H9 (cell line): ENCODE measurements at regions not wholly inside any gene's neighbourhood (a gene's known extent, or its start where the extent isn't known, plus 50 kb on each side); places are given as distances from the start of the nearest gene placed in this dataset.
"Not testable (repeated sequence)": the region's sequence is repeated elsewhere in the genome, so short reads cannot be mapped to it uniquely, and the experiment has no call there.

Source experiments
- DNase-seq: peaks from one replicate; pipeline ENCODE4 v3.0.0-alpha.2; 2017
- H2AFZ ChIP-seq: one replicate; pipeline ENCODE4 v1.6.1; 2013; ENCODE audit warnings: mild to moderate bottlenecking, low read length, control low read depth, moderate library complexity
- H2AK5ac ChIP-seq: 2 replicates; pipeline ENCODE4 v1.6.1; 2013; ENCODE audit warnings: low read length, control low read depth, mixed read lengths; ENCODE audit not compliant: insufficient read length
- H2BK120ac ChIP-seq: one replicate; pipeline ENCODE4 v1.6.1; 2013; ENCODE audit warnings: low read depth, mild to moderate bottlenecking, low read length, control low read depth, inconsistent platforms; ENCODE audit not compliant: poor library complexity, severe bottlenecking
- H2BK12ac ChIP-seq: 2 replicates; pipeline ENCODE4 v1.6.1; 2013; ENCODE audit warnings: low read length, control low read depth, mixed read lengths, low read depth; ENCODE audit not compliant: insufficient read length
- H2BK15ac ChIP-seq: 2 replicates; pipeline ENCODE4 v1.6.1; 2013; ENCODE audit warnings: low read depth, low read length, control low read depth
- H2BK20ac ChIP-seq: one replicate; pipeline ENCODE4 v1.6.1; 2013; ENCODE audit warnings: low read depth, mild to moderate bottlenecking, low read length, control low read depth, inconsistent platforms; ENCODE audit not compliant: poor library complexity, severe bottlenecking
- H2BK5ac ChIP-seq: 2 replicates; pipeline ENCODE4 v1.6.1; 2013; ENCODE audit warnings: low read length, control low read depth, mixed read lengths; ENCODE audit not compliant: insufficient read length
- H3K14ac ChIP-seq: 2 replicates; pipeline ENCODE4 v1.6.1; 2013; ENCODE audit warnings: low read length, control low read depth; ENCODE audit not compliant: insufficient read depth
- H3K18ac ChIP-seq: 2 replicates; pipeline ENCODE4 v1.6.1; 2013; ENCODE audit warnings: low read depth, mild to moderate bottlenecking, mixed read lengths, low read length, control low read depth; ENCODE audit not compliant: insufficient read length
- H3K23ac ChIP-seq: 2 replicates; pipeline ENCODE4 v1.6.1; 2013; ENCODE audit warnings: low read length, control low read depth, mixed read lengths, low read depth; ENCODE audit not compliant: insufficient read length
- H3K23me2 ChIP-seq: 2 replicates; pipeline ENCODE4 v1.6.1; 2013; ENCODE audit warnings: low read depth, mild to moderate bottlenecking, mixed read lengths, low read length, control low read depth; ENCODE audit not compliant: insufficient read length, poor library complexity, severe bottlenecking
- H3K27ac ChIP-seq: 2 replicates; pipeline ENCODE4 v1.5.1; 2013; ENCODE audit warnings: low read length, control low read depth, mixed read lengths, low read depth; ENCODE audit not compliant: insufficient read length
- H3K27me3 ChIP-seq: 2 replicates; pipeline ENCODE4 v1.6.1; 2013; ENCODE audit warnings: low read length, control low read depth, inconsistent platforms; ENCODE audit not compliant: insufficient read depth
- H3K4ac ChIP-seq: 2 replicates; pipeline ENCODE4 v1.6.1; 2013; ENCODE audit warnings: low read depth, mild to moderate bottlenecking, control low read depth, inconsistent platforms, low read length, moderate library complexity
- H3K4me1 ChIP-seq: 2 replicates; pipeline ENCODE4 v1.6.1; 2013; ENCODE audit warnings: low read length, control low read depth, inconsistent platforms; ENCODE audit not compliant: insufficient read depth
- H3K4me2 ChIP-seq: 2 replicates; pipeline ENCODE4 v1.6.1; 2013; ENCODE audit warnings: low read length, control low read depth, mixed read lengths; ENCODE audit not compliant: insufficient read length, insufficient read depth
- H3K56ac ChIP-seq: 2 replicates; pipeline ENCODE4 v1.6.1; 2013; ENCODE audit warnings: low read depth, mild to moderate bottlenecking, mixed read lengths, low read length, control low read depth; ENCODE audit not compliant: insufficient read length
- H3K79me1 ChIP-seq: 2 replicates; pipeline ENCODE4 v1.6.1; 2013; ENCODE audit warnings: low read depth, mild to moderate bottlenecking, moderate library complexity, low read length, control low read depth, inconsistent platforms; ENCODE audit not compliant: insufficient read depth, poor library complexity, severe bottlenecking
- H3K79me2 ChIP-seq: 2 replicates; pipeline ENCODE4 v1.6.1; 2013; ENCODE audit warnings: low read length, control low read depth, inconsistent platforms; ENCODE audit not compliant: insufficient read depth
- H3K9ac ChIP-seq: 2 replicates; pipeline ENCODE4 v1.6.1; 2013; ENCODE audit warnings: low read length, control low read depth, mixed read lengths; ENCODE audit not compliant: insufficient read length; ENCODE audit errors: extremely low read depth
- H3K9me3 ChIP-seq: one replicate; pipeline ENCODE4 v1.6.1; 2013; ENCODE audit warnings: low read depth, low read length, inconsistent platforms; ENCODE audit not compliant: control insufficient read depth
- H3T11ph ChIP-seq: one replicate; pipeline ENCODE4 v1.6.1; 2013; ENCODE audit warnings: mild to moderate bottlenecking, low read length, control low read depth, inconsistent platforms
- H4K20me1 ChIP-seq: one replicate; pipeline ENCODE4 v1.6.1; 2013; ENCODE audit not compliant: control insufficient read depth, insufficient read length, insufficient read depth
- H4K5ac ChIP-seq: 2 replicates; pipeline ENCODE4 v1.6.1; 2013; ENCODE audit warnings: low read depth, mild to moderate bottlenecking, mixed read lengths, low read length, control low read depth; ENCODE audit not compliant: insufficient read length
- H4K8ac ChIP-seq: replicated peaks from 2 replicates; pipeline ENCODE4 v1.6.1; 2013; ENCODE audit warnings: low read length, control low read depth, mixed read lengths, low read depth; ENCODE audit not compliant: insufficient read length
- H4K91ac ChIP-seq: 2 replicates; pipeline ENCODE4 v1.6.1; 2013; ENCODE audit warnings: low read depth, mild to moderate bottlenecking, moderate library complexity, mixed read lengths, low read length, control low read depth; ENCODE audit not compliant: insufficient read length
- H3K27ac Mint-ChIP-seq, 3 experiments: 2 replicates in 2 of 3; 3 replicates in 1 of 3; pipeline ENCODE4 v1.8.0; 2020 to 2021; ENCODE audit warnings: mixed read lengths in 3 of 3, mild to moderate bottlenecking in 1 of 3, moderate library complexity in 1 of 3
- H3K27me3 Mint-ChIP-seq: 2 replicates; pipeline ENCODE4 v1.8.0; 2021; ENCODE audit warnings: low read depth, mild to moderate bottlenecking, moderate library complexity, mixed read lengths
- H3K36me3 Mint-ChIP-seq, 3 experiments: 2 replicates in 2 of 3; 3 replicates in 1 of 3; pipeline ENCODE4 v1.8.0; 2020 to 2021; ENCODE audit warnings: low read depth in 3 of 3, mixed read lengths in 3 of 3; ENCODE audit not compliant: insufficient read depth in 1 of 3
- H3K4me1 Mint-ChIP-seq, 2 experiments: 2 replicates each; pipeline ENCODE4 v1.8.0; 2020; ENCODE audit warnings: mixed read lengths in 2 of 2
- H3K4me3 Mint-ChIP-seq, 2 experiments: 2 replicates in 1 of 2; 3 replicates in 1 of 2; pipeline ENCODE4 v1.8.0; 2020 to 2021; ENCODE audit warnings: mild to moderate bottlenecking in 2 of 2, mixed read lengths in 2 of 2, moderate library complexity in 1 of 2
- H3K9me3 Mint-ChIP-seq, 2 experiments: 2 replicates in 1 of 2; 3 replicates in 1 of 2; pipeline ENCODE4 v1.8.0; 2020; ENCODE audit warnings: mild to moderate bottlenecking in 2 of 2, mixed read lengths in 2 of 2, moderate library complexity in 1 of 2
- CTCF ChIP-seq: fragments of 200-600 bp; sonication (generic); conservative IDR thresholded peaks from 3 replicates; pipeline ENCODE4 v1.8.0; 2021; ENCODE audit warnings: antibody characterized with exemption, mild to moderate bottlenecking
- WGBS: extraction: QIAGEN DNeasy Blood & Tissue Kit; methylation state at CpG from one replicate; pipeline ENCODE4 v1.1.7; 2013; ENCODE audit warnings: missing lambda C conversion rate, low lambda C conversion rate, mixed read lengths; ENCODE audit not compliant: insufficient read length; ENCODE audit errors: extremely low coverage; 5-methylcytosine and 5-hydroxymethylcytosine counted together

- Mint-ChIP-seq H3K4me1 (peaks cover 12 to 30% of the 10 kb centered on the region in 2 experiments), H3K27me3 (no peaks in the 10 kb centered on the region), H3K36me3 (no peaks in the 10 kb centered on the region; a peak in 3 of 7 replicates), H3K4me3 (no peak overlapping the region), H3K27ac (no peak overlapping the region), H3K9me3 (no peaks in the 10 kb centered on the region; a peak in 1 of 5 replicates)
- Histone ChIP-seq H2AK5ac (no peak overlapping the region), H3K56ac (no peak overlapping the region), H2BK12ac (no peak overlapping the region), H3K9ac (no peak overlapping the region), H4K20me1 (no peaks in the 10 kb centered on the region), H3K4me1 (peaks cover 3% of the 10 kb centered on the region; the same call in 1 of the 2 replicates), H3K18ac (no peak overlapping the region), H2BK120ac (no peak overlapping the region), H2BK15ac (no peak overlapping the region), H3K23me2 (no peaks in the 10 kb centered on the region), H3K4ac (no peak overlapping the region), H2BK20ac (no peak overlapping the region), H3K23ac (no peak overlapping the region), H3K14ac (no peak overlapping the region), H2BK5ac (no peak overlapping the region), H3K79me2 (no peaks in the 10 kb centered on the region), H3K9me3 (no peaks in the 10 kb centered on the region), H3K27me3 (no peaks in the 10 kb centered on the region), H4K91ac (no peak overlapping the region), H3K27ac (no peak overlapping the region), H2AFZ (no peak overlapping the region), H4K8ac (no peak overlapping the region), H3T11ph (no peak overlapping the region), H3K4me2 (no peak overlapping the region), H3K79me1 (no peaks in the 10 kb centered on the region), H4K5ac (no peak overlapping the region)
- TF ChIP-seq CTCF: no peak
- WGBS: no CpG with 5 or more reads among the region's 1 CpG
- no peak for DNase-seq
Observed at GRCh38 chr4:79561751-79562150, 153.7 kb upstream of the GK2 start.

GRCh38 chr4:79559398-79559797 is 151.4 kb upstream of the GK2 start:
- H2BK15ac ChIP-seq, H2BK12ac ChIP-seq, H3K9me3 ChIP-seq, H2BK20ac ChIP-seq, H3K27me3 ChIP-seq, H2AK5ac ChIP-seq, H4K91ac ChIP-seq, H3K56ac ChIP-seq, H3K79me2 ChIP-seq, H3K23me2 ChIP-seq, H3K79me1 ChIP-seq, H3K4me1 ChIP-seq, H3T11ph ChIP-seq, H3K27ac ChIP-seq, H2BK120ac ChIP-seq, H3K27me3 Mint-ChIP-seq, DNase-seq, H2AFZ ChIP-seq, H3K4ac ChIP-seq, H3K9me3 Mint-ChIP-seq, H4K20me1 ChIP-seq, H3K4me2 ChIP-seq, H3K9ac ChIP-seq, H3K23ac ChIP-seq, H4K5ac ChIP-seq, H2BK5ac ChIP-seq, H4K8ac ChIP-seq, H3K18ac ChIP-seq, H3K14ac ChIP-seq: not testable (repeated sequence)
- peaks cover 12 to 34% of the 10 kb centered on the region in 2 experiments for H3K4me1 Mint-ChIP-seq
- H3K27ac Mint-ChIP-seq: peak overlapping the region in 2 of 3 experiments; percentile 49 to 62; a peak in 3 of 7 replicates
- H3K36me3 Mint-ChIP-seq: peaks cover 0 to 14% (median 0%) of the 10 kb centered on the region in 3 experiments; a peak in 5 of 7 replicates
- no CpG with 5 or more reads among the region's 2 CpGs for WGBS
- peak overlapping the region; percentile 27 to 54; a peak in 3 of 5 replicates for H3K4me3 Mint-ChIP-seq
